ENCODE measurements at regions not wholly inside any gene's neighbourhood (a gene's known extent, or its start where the extent isn't known, plus 50 kb on each side); places are given as distances from the start of the nearest gene placed in this dataset.
"Not testable (repeated sequence)": the region's sequence is repeated elsewhere in the genome, so short reads cannot be mapped to it uniquely, and the experiment has no call there.

- no peaks in the 10 kb centered on the region for H3K27me3 ChIP-seq (replicated peaks in 1 of 7)
- no peak for TF ChIP-seq POLR2AphosphoS5 (IDR thresholded peaks at IDR 0.05)
- TF ChIP-seq CTCF (IDR thresholded peaks at IDR 0.05 in 8 of 11, conservative IDR thresholded peaks at IDR 0.05 in 3 of 11), result no peak
- no peak for TF ChIP-seq POLR2A (IDR thresholded peaks at IDR 0.05)
- H3K9me3 ChIP-seq, result no peaks in the 10 kb centered on the region
- no peak for DNase-seq
- intact Hi-C loops (cut with DNase I; ENCODE audit: low total_unique reads), result no loop called here
- H3K27ac ChIP-seq, result no peak overlapping the region
- no peak overlapping the region for H3K4me3 ChIP-seq
- no peaks in the 10 kb centered on the region for H3K4me1 ChIP-seq
- H3K36me3 ChIP-seq, result no peaks in the 10 kb centered on the region
- 80 to 92% (median 88%) methylated on average over 7 of the region's 7 CpGs for whole genome bisulfite sequencing, 5 donors
These were observed 166.5 kb upstream of the IL12B start for GRCh38 chr5:159496773-159497172.

- Histone ChIP-seq H3K36me3 (no peaks in the 10 kb centered on the region), H3K4me3 (no peak overlapping the region), H3K27me3 (replicated peaks in 1 of 7) (no peaks in the 10 kb centered on the region), H3K9me3 (peaks cover 0 to 2% (median 0%) of the 10 kb centered on the region in 8 donors), H3K27ac (no peak overlapping the region), H3K4me1 (no peaks in the 10 kb centered on the region)
- intact Hi-C loops (cut with DNase I; ENCODE audit: low total_unique reads), result no loop called here
- no peak for DNase-seq
- TF ChIP-seq POLR2AphosphoS5 (IDR thresholded peaks at IDR 0.05) (no peak), POLR2A (IDR thresholded peaks at IDR 0.05) (no peak), CTCF (IDR thresholded peaks at IDR 0.05 in 8 of 11, conservative IDR thresholded peaks at IDR 0.05 in 3 of 11) (no peak)
- 50 to 60% (median 54%) methylated on average over 2 of the region's 2 CpGs for WGBS, 5 donors
These were observed 166.9 kb upstream of the IL12B start for GRCh38 chr5:159497221-159497620.

- H3K27me3 ChIP-seq (replicated peaks in 1 of 7), result no peaks in the 10 kb centered on the region
- H3K9me3 ChIP-seq, result peaks cover 0 to 4% (median 0%) of the 10 kb centered on the region in 8 donors
- H3K36me3 ChIP-seq, result no peaks in the 10 kb centered on the region
- H3K4me3 ChIP-seq, result no peak overlapping the region
- intact Hi-C loops (cut with DNase I; ENCODE audit: low total_unique reads), result no loop called here
- TF ChIP-seq CTCF (IDR thresholded peaks at IDR 0.05 in 8 of 11, conservative IDR thresholded peaks at IDR 0.05 in 3 of 11), result no peak
- no peak for TF ChIP-seq POLR2A (IDR thresholded peaks at IDR 0.05)
- no peak for TF ChIP-seq POLR2AphosphoS5 (IDR thresholded peaks at IDR 0.05)
- H3K27ac ChIP-seq, result no peak overlapping the region
- DNase-seq, result no peak
- no peaks in the 10 kb centered on the region for H3K4me1 ChIP-seq
These were observed 168.3 kb upstream of the IL12B start for GRCh38 chr5:159498630-159499029.

- intact Hi-C loops (cut with DNase I; ENCODE audit: low total_unique reads); H3K27ac ChIP-seq; DNase-seq; H3K36me3 ChIP-seq; H3K9me3 ChIP-seq; H3K27me3 ChIP-seq (replicated peaks in 1 of 7); H3K4me3 ChIP-seq: not testable (repeated sequence)
- peaks cover 0 to 14% (median 9%) of the 10 kb centered on the region in 6 donors for H3K4me1 ChIP-seq
- 90 to 96% (median 92%) methylated on average over 4 of the region's 4 CpGs for WGBS, 5 donors
These were observed 171.8 kb upstream of the IL12B start for GRCh38 chr5:159502116-159502515.

- intact Hi-C loops (cut with DNase I; ENCODE audit: low total_unique reads), result no loop called here
- 87 to 95% (median 91%) methylated on average over 4 of the region's 4 CpGs for WGBS, 5 donors
These were observed 172.9 kb upstream of the IL12B start for GRCh38 chr5:159503236-159503635.

More at GRCh38 chr5:159503236-159503635, 172.9 kb upstream of the IL12B start:
- H3K9me3 ChIP-seq, result peaks cover 0 to 4% (median 0%) of the 10 kb centered on the region in 8 donors
- no peak for DNase-seq
- H3K27ac ChIP-seq, result no peak overlapping the region
- no peaks in the 10 kb centered on the region for H3K36me3 ChIP-seq
- TF ChIP-seq POLR2AphosphoS5 (IDR thresholded peaks at IDR 0.05) (no peak), POLR2A (IDR thresholded peaks at IDR 0.05) (no peak), CTCF (IDR thresholded peaks at IDR 0.05 in 8 of 11, conservative IDR thresholded peaks at IDR 0.05 in 3 of 11) (no peak)
- peaks cover 0 to 14% (median 9%) of the 10 kb centered on the region in 6 donors for H3K4me1 ChIP-seq
- no peak overlapping the region for H3K4me3 ChIP-seq
- H3K27me3 ChIP-seq (replicated peaks in 1 of 7), result no peaks in the 10 kb centered on the region
